Stimulated activated naive CD8-positive, alpha-beta T cell treated with anti-CD3 and anti-CD28 coated beads, Interleukin-15, amount 100 ng/mL, for 72 hours (primary cell): ENCODE measurements at regions not wholly inside any gene's neighbourhood (a gene's known extent, or its start where the extent isn't known, plus 50 kb on each side); places are given as distances from the start of the nearest gene placed in this dataset.
"Not testable (repeated sequence)": the region's sequence is repeated elsewhere in the genome, so short reads cannot be mapped to it uniquely, and the experiment has no call there.

Source experiments
- ATAC-seq: fragments of 150-1000 bp; cut with Tn5 transposase; 2 replicates; pipeline ENCODE4 v1.10.0; 2021; ENCODE audit warnings: mild to moderate bottlenecking, moderate library complexity
- DNase-seq, 2 donors: peaks; one replicate each; pipeline ENCODE4 v3.0.0; 2021 to 2022
- H3K27ac Mint-ChIP-seq, 2 donors: one replicate each; pipeline ENCODE4 v1.8.0; 2022; ENCODE audit warnings: mild to moderate bottlenecking in 2 of 2, mixed read lengths in 2 of 2, moderate library complexity in 2 of 2
- H3K27me3 Mint-ChIP-seq: one replicate; pipeline ENCODE4 v1.8.0; 2022; ENCODE audit warnings: mixed read lengths
- H3K4me1 Mint-ChIP-seq: one replicate; pipeline ENCODE4 v1.8.0; 2022; ENCODE audit warnings: mild to moderate bottlenecking, mixed read lengths
- H3K4me3 Mint-ChIP-seq, 2 donors: one replicate each; pipeline ENCODE4 v1.8.0; 2022; ENCODE audit warnings: mild to moderate bottlenecking in 2 of 2, mixed read lengths in 2 of 2, moderate library complexity in 1 of 2
- H3K9me3 Mint-ChIP-seq, 2 donors: one replicate each; pipeline ENCODE4 v1.8.0; 2022; ENCODE audit warnings: mixed read lengths in 2 of 2

DNA sequence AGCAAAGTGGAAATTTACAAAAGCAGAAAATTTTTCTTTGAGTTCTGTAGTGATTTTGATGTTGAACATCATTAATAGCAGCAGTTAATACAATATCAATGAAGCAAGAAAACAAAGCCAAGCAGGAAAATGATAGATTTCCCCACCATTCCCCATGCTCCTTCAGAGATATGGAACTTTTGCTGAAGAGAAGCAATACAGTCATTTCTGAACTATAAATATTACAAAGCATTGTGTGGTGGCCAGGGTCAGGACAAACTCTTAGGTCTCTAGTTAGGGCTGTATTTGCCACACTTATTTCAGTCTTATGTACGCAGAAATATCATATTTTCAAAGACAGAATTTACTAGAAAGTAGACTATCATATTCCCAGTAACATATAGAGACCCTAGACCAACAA, 88.8 kb upstream of the P3H2 start:
- ATAC-seq (no peak), DNase-seq (no peak)
- Mint-ChIP-seq H3K4me1 (peaks cover 6% of the 10 kb centered on the region), H3K27ac (no peak overlapping the region), H3K9me3 (peaks cover 5 to 6% of the 10 kb centered on the region in 2 donors), H3K4me3 (no peak overlapping the region), H3K27me3 (peaks cover 4% of the 10 kb centered on the region)

DNA sequence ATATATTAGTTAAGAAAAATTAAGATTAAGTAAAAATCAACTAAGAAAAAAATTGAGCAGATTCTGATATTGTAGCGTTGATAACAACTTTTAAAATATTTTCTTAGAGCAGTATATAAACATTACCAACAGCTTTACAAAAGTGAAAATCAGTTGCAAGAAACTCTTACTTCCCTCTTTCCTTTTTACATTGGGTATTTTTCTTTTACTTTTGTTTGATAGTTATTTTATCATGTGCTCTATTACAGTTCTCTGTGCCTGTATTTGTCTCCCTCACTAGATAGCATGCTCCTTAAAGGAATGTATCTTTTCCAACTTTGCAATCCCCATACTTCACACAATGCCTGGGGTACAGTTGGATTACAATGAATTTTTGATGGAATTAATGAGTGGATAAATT, 87.5 kb upstream of the P3H2 start:
- no peak overlapping the region for H3K4me3 Mint-ChIP-seq
- DNase-seq (no peak), ATAC-seq (no peak)
- H3K27me3 Mint-ChIP-seq: peaks cover 16% of the 10 kb centered on the region
- H3K4me1 Mint-ChIP-seq: peaks cover 6% of the 10 kb centered on the region
- no peak overlapping the region for H3K27ac Mint-ChIP-seq
- H3K9me3 Mint-ChIP-seq: peaks cover 0 to 6% of the 10 kb centered on the region in 2 donors

DNA sequence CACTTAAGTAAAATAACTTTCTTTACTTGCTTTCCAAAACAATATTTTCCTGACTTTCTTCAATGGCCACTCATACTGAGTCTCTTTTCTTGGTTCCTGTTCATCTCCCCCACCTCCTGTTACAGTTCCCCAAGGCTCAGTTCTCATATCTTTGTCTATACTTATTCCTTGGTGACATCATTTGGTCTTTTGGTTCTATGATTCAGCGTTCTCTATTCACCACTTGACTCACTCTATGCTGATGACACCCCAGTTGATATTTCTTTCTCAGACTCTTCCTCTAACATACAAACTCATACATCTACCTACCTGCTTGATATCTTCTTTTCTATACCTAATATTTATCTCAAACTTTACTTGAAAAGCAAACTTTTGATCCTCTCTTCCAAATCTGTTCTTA, 85.0 kb upstream of the P3H2 start:
- ATAC-seq (peak; percentile 92), DNase-seq (no peak)
- Mint-ChIP-seq H3K27me3 (peaks cover 20% of the 10 kb centered on the region), H3K27ac (peak overlapping the region in 1 of 2 donors; percentile 63), H3K9me3 (no peaks in the 10 kb centered on the region), H3K4me1 (peaks cover 6% of the 10 kb centered on the region), H3K4me3 (no peak overlapping the region)

DNA sequence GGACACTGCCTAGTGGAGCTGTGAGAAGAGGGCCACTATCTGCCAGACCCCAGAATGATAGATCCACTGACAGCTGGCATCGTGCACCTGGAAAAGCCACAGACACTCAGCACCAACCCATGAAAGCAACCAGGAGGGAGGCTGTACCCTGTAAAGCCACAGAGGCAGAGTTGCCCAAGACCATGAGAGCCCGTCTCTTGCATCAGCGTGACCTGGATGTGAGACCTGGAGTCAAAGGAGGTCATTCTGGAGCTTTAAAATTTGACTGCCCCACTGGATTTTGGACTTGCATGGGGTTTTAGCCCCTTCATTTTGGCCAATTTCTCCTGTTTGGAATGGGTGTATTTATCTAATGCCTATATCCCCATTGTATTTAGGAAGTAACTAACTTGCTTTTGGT, 83.5 kb upstream of the P3H2 start:
- DNase-seq (no peak), ATAC-seq (no peak)
- no peaks in the 10 kb centered on the region for H3K9me3 Mint-ChIP-seq
- H3K27ac Mint-ChIP-seq: no peak overlapping the region
- H3K4me1 Mint-ChIP-seq: peaks cover 6% of the 10 kb centered on the region
- H3K27me3 Mint-ChIP-seq: peaks cover 20% of the 10 kb centered on the region
- no peak overlapping the region for H3K4me3 Mint-ChIP-seq

DNA sequence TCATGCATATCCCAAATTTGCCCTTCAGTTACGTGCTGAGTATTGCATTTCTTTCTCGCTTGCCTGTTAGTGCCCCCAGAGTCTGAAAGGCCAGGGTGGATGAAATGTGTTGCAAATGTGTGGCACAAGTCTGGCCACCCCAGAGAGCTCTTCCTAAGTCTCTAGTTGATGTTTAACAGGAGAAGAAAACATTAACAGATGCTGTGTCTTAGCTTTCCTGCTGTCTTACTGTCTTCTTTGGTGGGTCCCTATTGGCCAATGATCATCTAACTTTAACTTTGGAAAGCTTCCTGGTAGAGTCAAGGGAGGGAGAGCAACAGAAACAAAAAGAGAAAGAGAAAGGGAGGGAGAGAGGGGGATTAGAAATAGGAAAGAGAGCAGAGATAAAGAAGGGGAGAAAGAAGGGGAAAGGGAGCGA, 76.7 kb upstream of the P3H2 start:
- Mint-ChIP-seq H3K27me3 (no peaks in the 10 kb centered on the region), H3K4me3 (no peak overlapping the region), H3K4me1 (no peaks in the 10 kb centered on the region), H3K27ac (peak overlapping the region in 1 of 2 donors; percentile 13), H3K9me3 (no peaks in the 10 kb centered on the region)
- ATAC-seq: no peak
- no peak for DNase-seq

DNA sequence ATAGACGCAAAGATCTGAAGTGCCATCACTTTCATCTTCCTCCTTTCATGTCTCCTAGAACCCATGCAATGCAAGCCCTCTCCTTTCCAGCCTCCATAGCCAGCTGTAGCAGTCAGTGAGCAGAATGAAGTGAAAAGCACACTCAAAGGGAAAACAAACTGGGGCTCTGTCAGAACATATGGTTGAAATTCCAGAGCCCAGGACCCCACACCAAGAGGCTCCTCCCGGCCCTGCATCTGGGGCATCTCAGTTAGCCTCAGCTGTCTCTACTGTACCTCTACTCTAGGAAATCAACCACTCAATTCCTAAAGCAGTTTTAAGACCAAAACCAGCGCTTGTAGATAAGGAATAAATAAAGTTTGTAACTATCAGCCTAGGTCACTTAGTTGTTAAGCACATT, 73.8 kb upstream of the P3H2 start:
- Mint-ChIP-seq H3K27me3 (no peaks in the 10 kb centered on the region), H3K27ac (no peak overlapping the region), H3K9me3 (no peaks in the 10 kb centered on the region), H3K4me1 (no peaks in the 10 kb centered on the region), H3K4me3 (no peak overlapping the region)
- no peak for ATAC-seq
- DNase-seq: no peak

DNA sequence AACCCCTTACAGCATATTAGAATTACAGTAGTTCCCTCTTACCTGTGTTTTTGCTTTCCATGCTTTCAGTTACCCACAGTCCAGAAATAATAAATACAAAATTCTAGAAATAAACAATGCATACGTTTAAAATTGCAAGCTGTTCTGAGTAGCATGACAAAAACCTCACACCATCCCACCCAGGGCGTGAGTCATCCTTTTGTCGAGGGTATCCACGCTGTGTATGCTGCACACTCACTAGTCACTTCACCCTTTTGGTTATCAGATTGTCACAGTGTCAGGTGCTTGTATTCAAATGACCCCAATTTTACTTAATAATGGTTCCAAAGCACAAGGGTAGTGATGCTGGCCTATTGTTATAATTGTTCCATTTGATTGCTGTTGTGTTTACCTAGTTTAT, 72.5 kb upstream of the P3H2 start:
- Mint-ChIP-seq H3K27ac (no peak overlapping the region), H3K9me3 (no peaks in the 10 kb centered on the region), H3K27me3 (no peaks in the 10 kb centered on the region), H3K4me1 (no peaks in the 10 kb centered on the region), H3K4me3 (no peak overlapping the region)
- ATAC-seq (peak; percentile 52), DNase-seq (no peak)

DNA sequence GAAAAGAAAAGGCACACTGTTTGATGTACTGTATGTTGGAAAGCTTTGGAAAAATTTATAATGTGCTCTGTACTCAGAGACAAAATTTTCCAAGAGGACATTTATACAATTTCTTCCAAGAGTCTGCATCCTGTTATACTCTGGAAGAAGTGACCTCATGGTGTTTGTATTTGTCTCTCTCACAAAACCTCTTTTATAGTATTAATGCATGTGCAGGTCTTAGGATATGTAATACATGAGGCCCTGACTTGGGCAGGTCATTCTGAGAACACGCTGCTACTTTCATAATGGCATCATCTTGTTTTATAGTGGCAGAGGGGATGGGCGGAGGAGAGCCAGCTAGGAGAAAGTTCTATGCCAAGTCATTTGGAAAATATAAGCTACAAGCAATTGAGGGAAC, 72.0 kb upstream of the P3H2 start:
- Mint-ChIP-seq H3K4me3 (no peak overlapping the region), H3K27me3 (no peaks in the 10 kb centered on the region), H3K4me1 (no peaks in the 10 kb centered on the region), H3K27ac (no peak overlapping the region), H3K9me3 (no peaks in the 10 kb centered on the region)
- ATAC-seq (no peak), DNase-seq (no peak)

DNA sequence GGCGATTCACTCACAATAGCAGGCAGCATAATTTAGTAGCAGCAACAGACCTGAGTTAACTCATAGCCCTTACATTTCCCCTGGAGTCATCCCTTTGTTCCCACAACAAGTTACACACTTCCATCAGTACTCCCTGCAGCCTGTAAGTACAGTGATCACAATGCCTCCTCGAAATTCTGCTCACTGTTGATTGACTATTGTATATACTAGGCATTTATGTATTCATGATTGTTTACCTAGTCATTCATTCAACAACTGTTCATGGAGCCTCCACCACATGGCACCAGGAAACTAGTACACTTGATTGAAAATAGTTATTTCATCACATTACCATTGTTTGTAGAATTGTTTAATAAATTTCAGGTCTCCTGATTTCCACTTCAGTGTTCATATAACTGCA, 71.4 kb upstream of the P3H2 start:
- no peaks in the 10 kb centered on the region for H3K9me3 Mint-ChIP-seq
- H3K27ac Mint-ChIP-seq: no peak overlapping the region
- no peaks in the 10 kb centered on the region for H3K4me1 Mint-ChIP-seq
- no peak for DNase-seq
- no peaks in the 10 kb centered on the region for H3K27me3 Mint-ChIP-seq
- no peak overlapping the region for H3K4me3 Mint-ChIP-seq
- ATAC-seq: no peak

DNA sequence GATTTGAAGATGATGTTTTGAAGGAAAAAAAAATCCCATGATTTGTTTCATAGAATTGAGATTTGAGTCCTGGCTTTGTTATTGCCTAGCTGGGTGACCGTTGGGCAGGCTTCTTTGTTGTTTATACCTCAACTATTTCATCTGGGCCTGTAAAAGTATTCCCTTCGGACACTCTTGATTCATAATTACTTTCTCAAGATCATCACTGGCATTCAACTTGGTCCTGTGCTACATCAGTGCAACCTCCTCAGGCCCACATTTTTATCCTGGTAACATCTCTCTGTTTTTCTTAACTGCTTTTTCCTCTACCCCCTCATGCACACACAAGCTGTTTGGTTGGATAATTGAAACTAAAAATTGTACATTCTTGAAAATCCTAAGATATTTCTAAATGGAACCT, 67.5 kb upstream of the P3H2 start:
- ATAC-seq (no peak), DNase-seq (no peak)
- H3K4me1 Mint-ChIP-seq: no peaks in the 10 kb centered on the region
- no peak overlapping the region for H3K4me3 Mint-ChIP-seq
- H3K9me3 Mint-ChIP-seq: no peaks in the 10 kb centered on the region
- peaks cover 12% of the 10 kb centered on the region for H3K27me3 Mint-ChIP-seq
- no peak overlapping the region for H3K27ac Mint-ChIP-seq

DNA sequence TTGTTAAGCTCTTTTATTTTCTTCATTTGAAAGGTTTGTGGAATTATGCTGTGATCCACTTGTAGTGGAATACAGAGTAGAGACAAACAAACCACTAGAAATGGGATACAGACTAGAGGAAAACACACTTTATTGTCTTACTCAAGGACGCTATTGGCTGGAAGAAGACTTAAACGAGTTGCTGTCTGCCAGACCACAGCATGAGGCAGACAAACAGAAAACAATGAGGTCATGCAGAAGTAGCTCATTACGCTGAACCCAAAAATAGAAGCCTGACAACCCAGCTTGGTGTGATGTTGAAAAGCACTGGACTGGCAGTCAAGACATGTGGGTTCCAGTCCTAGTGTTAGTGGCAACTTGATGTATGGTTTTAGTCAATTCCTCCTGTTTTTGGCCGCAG, 62.4 kb upstream of the P3H2 start:
- peaks cover 12% of the 10 kb centered on the region for H3K27me3 Mint-ChIP-seq
- no peak overlapping the region for H3K4me3 Mint-ChIP-seq
- ATAC-seq (no peak), DNase-seq (no peak)
- H3K9me3 Mint-ChIP-seq: no peaks in the 10 kb centered on the region
- no peaks in the 10 kb centered on the region for H3K4me1 Mint-ChIP-seq
- no peak overlapping the region for H3K27ac Mint-ChIP-seq

DNA sequence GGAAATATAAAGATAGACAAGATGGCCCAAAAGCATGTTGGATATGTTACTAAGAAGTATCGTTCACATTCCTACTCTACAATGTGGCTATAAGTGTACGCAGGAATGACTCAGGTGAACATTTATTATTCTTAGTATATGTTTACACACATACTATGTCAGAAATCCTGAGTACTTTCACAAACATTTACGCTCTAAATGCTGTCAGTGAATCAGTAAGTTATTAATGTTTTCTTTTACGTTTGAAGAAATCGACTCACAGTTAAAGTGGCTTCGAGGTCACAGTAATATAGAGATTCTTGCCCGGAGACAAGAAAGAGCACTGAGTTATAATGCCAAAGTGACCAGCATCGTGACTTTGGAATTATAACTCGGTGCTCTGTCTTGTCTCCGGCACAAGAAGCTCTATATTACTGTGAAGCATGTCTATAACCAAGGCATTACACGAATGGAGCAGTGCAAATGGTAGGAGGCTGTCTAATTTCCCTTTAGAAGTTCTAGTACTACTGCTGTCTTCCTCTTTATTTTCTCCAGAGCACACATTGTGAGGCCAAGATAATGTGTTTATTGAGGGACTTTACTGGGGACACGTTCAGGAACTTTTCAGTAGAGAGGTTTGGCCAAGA, 61.8 kb upstream of the P3H2 start:
- ATAC-seq (no peak), DNase-seq (no peak)
- Mint-ChIP-seq H3K27me3 (peaks cover 12% of the 10 kb centered on the region), H3K9me3 (no peaks in the 10 kb centered on the region), H3K4me1 (no peaks in the 10 kb centered on the region), H3K27ac (no peak overlapping the region), H3K4me3 (no peak overlapping the region)

DNA sequence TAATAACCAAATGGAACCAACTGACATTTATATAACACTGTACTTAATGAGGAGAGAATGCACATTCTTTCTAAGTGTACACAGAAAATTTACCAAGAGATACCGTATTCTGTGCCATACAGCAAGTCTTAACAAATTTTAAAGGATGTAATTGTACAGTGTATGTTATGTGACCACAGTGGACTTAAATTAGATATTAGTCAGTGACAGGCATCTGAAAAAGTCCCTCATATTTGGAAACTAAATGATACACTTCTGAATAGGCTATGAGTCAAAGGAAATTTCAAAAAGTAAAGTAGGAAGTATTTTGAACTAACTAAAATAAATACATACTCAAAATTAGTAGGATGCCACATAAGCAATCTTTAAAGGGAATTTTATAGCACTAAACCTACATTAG, 59.6 kb upstream of the P3H2 start:
- Mint-ChIP-seq H3K27ac (no peak overlapping the region), H3K4me3 (no peak overlapping the region), H3K9me3 (peaks cover 0 to 5% of the 10 kb centered on the region in 2 donors), H3K4me1 (peaks cover 5% of the 10 kb centered on the region), H3K27me3 (peaks cover 12% of the 10 kb centered on the region)
- ATAC-seq (no peak), DNase-seq (no peak)

DNA sequence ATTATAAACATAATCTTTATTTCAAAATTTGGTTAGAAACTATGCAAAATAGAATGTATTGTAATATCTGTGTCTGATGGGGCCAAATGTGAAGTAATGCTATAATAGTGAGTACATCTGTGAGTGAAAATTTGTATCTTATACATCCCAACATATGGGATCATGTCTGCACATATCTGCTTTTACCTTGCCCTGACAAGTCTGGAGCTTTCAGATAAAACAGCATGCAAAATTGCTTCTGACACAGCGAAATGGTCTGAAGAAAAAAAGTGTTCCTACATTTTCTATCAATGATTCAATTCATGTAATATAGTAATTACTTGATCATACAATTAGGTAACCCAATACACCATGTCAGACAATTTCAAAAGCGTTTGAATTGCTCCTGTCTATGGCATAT, 58.1 kb upstream of the P3H2 start:
- Mint-ChIP-seq H3K9me3 (peaks cover 0 to 5% of the 10 kb centered on the region in 2 donors), H3K4me3 (no peak overlapping the region), H3K27me3 (peaks cover 23% of the 10 kb centered on the region), H3K4me1 (peaks cover 5% of the 10 kb centered on the region), H3K27ac (no peak overlapping the region)
- ATAC-seq (no peak), DNase-seq (no peak)

DNA sequence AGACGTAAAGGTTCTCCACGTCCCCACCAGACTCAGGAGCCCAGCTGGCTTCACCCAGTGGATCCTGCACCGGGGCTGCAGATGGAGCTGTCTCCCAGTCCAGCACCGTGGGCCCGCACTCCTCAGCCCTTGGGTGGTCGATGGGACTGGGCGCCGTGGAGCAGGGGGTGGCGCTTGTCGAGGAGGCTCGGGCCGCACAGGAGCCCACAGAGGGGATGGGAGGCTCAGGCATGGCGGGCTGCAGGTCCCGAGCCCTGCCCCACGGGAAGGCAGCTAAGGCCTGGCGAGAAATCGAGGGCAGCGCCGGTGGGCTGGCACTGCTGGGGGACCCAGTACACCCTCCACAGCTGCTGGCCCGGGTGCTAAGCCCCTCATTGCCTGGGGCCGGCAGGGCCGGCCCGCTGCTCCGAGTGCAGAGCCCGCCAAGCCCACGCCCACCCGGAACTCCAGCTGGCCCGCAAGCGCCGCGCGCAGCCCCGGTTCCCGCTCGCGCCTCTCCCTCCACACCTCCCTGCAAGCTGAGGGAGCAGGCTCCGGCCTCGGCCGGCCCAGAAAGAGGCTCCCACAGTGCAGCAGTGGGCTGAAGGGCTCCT, 56.3 kb upstream of the P3H2 start:
- not testable (repeated sequence) for ATAC-seq, H3K4me3 Mint-ChIP-seq, H3K4me1 Mint-ChIP-seq, H3K9me3 Mint-ChIP-seq, DNase-seq, H3K27ac Mint-ChIP-seq
- H3K27me3 Mint-ChIP-seq: peaks cover 23% of the 10 kb centered on the region

DNA sequence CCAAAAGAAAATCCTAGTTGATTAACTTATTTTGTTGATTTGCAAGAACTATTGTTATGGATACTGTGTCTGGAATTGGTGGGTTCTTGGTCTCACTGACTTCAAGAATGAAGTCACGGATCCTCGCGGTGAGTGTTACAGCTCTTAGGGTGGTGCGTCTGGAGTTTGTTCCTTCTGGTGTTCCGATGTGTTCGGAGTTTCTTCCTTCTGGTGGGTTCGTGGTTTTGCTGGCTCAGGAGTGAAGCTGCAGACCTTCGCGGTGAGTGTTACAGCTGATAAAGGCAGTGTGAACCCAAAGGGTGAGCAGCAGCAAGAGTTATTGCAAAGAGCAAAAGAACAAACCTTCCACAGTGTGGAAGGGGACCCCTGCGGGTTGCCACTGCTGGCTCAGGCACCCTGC, 55.4 kb upstream of the P3H2 start:
- not testable (repeated sequence) for H3K4me3 Mint-ChIP-seq, H3K9me3 Mint-ChIP-seq, ATAC-seq, DNase-seq, H3K4me1 Mint-ChIP-seq, H3K27ac Mint-ChIP-seq
- H3K27me3 Mint-ChIP-seq: peaks cover 23% of the 10 kb centered on the region

DNA sequence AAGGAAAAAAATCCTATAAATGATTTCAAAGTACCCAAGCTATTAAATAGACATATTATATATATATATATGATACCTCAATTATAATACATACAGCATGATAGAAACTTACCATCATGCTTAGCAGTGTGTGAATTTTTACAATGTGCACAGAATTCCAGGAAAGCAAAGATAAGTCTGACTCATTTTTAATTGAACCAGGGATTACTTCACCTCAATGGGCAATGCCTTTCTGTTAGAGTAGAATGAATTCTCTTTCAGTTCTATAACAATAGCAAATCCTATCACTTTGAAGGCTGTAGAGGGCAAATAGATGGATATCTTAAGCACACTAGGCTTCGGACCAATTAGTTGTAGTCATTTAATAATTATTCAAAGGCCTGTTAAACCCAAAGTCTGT, 54.8 kb upstream of the P3H2 start:
- Mint-ChIP-seq H3K4me3 (no peak overlapping the region), H3K9me3 (peaks cover 0 to 5% of the 10 kb centered on the region in 2 donors), H3K4me1 (peaks cover 5% of the 10 kb centered on the region), H3K27ac (no peak overlapping the region), H3K27me3 (peaks cover 23% of the 10 kb centered on the region)
- ATAC-seq (no peak), DNase-seq (no peak)
